Activated CD4-positive, alpha-beta T cell treated with anti-CD3 and anti-CD28 coated beads, Interleukin-2, amount 10 ng/mL, durations not matched to agents 24 days and 14 days (primary cell): ENCODE measurements at regions not wholly inside any gene's neighbourhood (a gene's known extent, or its start where the extent isn't known, plus 50 kb on each side); places are given as distances from the start of the nearest gene placed in this dataset.

ENCODE experiments used
- DNase-seq: peaks from one replicate; pipeline ENCODE4 v3.0.0; 2022
- H3K27ac Mint-ChIP-seq: one replicate; pipeline ENCODE4 v1.8.0; 2022; ENCODE audit warnings: mild to moderate bottlenecking, mixed read lengths
- H3K27me3 Mint-ChIP-seq: one replicate; pipeline ENCODE4 v1.8.0; 2022; ENCODE audit warnings: mixed read lengths
- H3K36me3 Mint-ChIP-seq: one replicate; pipeline ENCODE4 v1.8.0; 2022; ENCODE audit warnings: low read depth, mild to moderate bottlenecking, mixed read lengths
- H3K4me1 Mint-ChIP-seq: one replicate; pipeline ENCODE4 v1.8.0; 2021; ENCODE audit warnings: mixed read lengths
- H3K4me3 Mint-ChIP-seq: one replicate; pipeline ENCODE4 v1.8.0; 2022; ENCODE audit warnings: mild to moderate bottlenecking, moderate library complexity, mixed read lengths
- H3K9me3 Mint-ChIP-seq: one replicate; pipeline ENCODE4 v1.8.0; 2021; ENCODE audit warnings: mixed read lengths
- intact Hi-C: fragments of 100-400 bp; cut with micrococcal nuclease; formaldehyde crosslinking; loops from one replicate; pipeline ENCODE4 v1.15.1; 2023

GRCh38 chr11:45344028-45344427 is 57.9 kb upstream of the SYT13 start:
- Mint-ChIP-seq H3K4me1 (peaks cover 9% of the 10 kb centered on the region), H3K27me3 (peaks cover 40% of the 10 kb centered on the region), H3K9me3 (no peaks in the 10 kb centered on the region), H3K36me3 (no peaks in the 10 kb centered on the region), H3K27ac (no peak overlapping the region), H3K4me3 (no peak overlapping the region)
- no peak for DNase-seq
- intact Hi-C loops, result no loop called here

GRCh38 chr11:45343444-45343843 is 57.3 kb upstream of the SYT13 start:
- H3K36me3 Mint-ChIP-seq, result no peaks in the 10 kb centered on the region
- no peak overlapping the region for H3K4me3 Mint-ChIP-seq
- H3K9me3 Mint-ChIP-seq, result no peaks in the 10 kb centered on the region
- no peak overlapping the region for H3K27ac Mint-ChIP-seq
- peaks cover 9% of the 10 kb centered on the region for H3K4me1 Mint-ChIP-seq
- H3K27me3 Mint-ChIP-seq, result peaks cover 42% of the 10 kb centered on the region
- intact Hi-C loops, result no loop called here
- DNase-seq, result no peak

- H3K9me3 Mint-ChIP-seq, result no peaks in the 10 kb centered on the region
- no peaks in the 10 kb centered on the region for H3K36me3 Mint-ChIP-seq
- DNase-seq, result no peak
- peaks cover 9% of the 10 kb centered on the region for H3K4me1 Mint-ChIP-seq
- intact Hi-C loops, result no loop called here
- no peak overlapping the region for H3K27ac Mint-ChIP-seq
- H3K4me3 Mint-ChIP-seq, result no peak overlapping the region
- H3K27me3 Mint-ChIP-seq, result peaks cover 34% of the 10 kb centered on the region
Observed at GRCh38 chr11:45341372-45341771, 55.2 kb upstream of the SYT13 start.

GRCh38 chr11:45339729-45340519 is 53.8 kb upstream of the SYT13 start:
- peaks cover 9% of the 10 kb centered on the region for H3K4me1 Mint-ChIP-seq
- H3K9me3 Mint-ChIP-seq, result no peaks in the 10 kb centered on the region
- peaks cover 28% of the 10 kb centered on the region for H3K27me3 Mint-ChIP-seq
- no peaks in the 10 kb centered on the region for H3K36me3 Mint-ChIP-seq
- H3K4me3 Mint-ChIP-seq, result peak overlapping the region; percentile 78
- peak; percentile 97 for DNase-seq
- intact Hi-C loops, result loop anchor here (1.0 to 10.0 kb wide), 4 partner anchors 15 to 431 kb away; no protein-coding TSS in a partner anchor
- H3K27ac Mint-ChIP-seq, result no peak overlapping the region

GRCh38 chr11:45337583-45338360 is 51.6 kb upstream of the SYT13 start:
- Mint-ChIP-seq H3K4me1 (peaks cover 9% of the 10 kb centered on the region), H3K27ac (no peak overlapping the region), H3K27me3 (peaks cover 15% of the 10 kb centered on the region), H3K36me3 (no peaks in the 10 kb centered on the region), H3K9me3 (no peaks in the 10 kb centered on the region), H3K4me3 (no peak overlapping the region)
- DNase-seq, result no peak
- intact Hi-C loops, result loop anchor here (10.0 kb wide), 1 partner anchor 83 kb away; no protein-coding TSS in a partner anchor

GRCh38 chr11:45336136-45336535 is 50.0 kb upstream of the SYT13 start:
- no peak overlapping the region for H3K4me3 Mint-ChIP-seq
- H3K27me3 Mint-ChIP-seq, result peaks cover 11% of the 10 kb centered on the region
- intact Hi-C loops, result loop anchor here (10.0 kb wide), 1 partner anchor 81 kb away; no protein-coding TSS in a partner anchor
- H3K27ac Mint-ChIP-seq, result no peak overlapping the region
- no peaks in the 10 kb centered on the region for H3K9me3 Mint-ChIP-seq
- DNase-seq, result no peak
- peaks cover 9% of the 10 kb centered on the region for H3K4me1 Mint-ChIP-seq
- no peaks in the 10 kb centered on the region for H3K36me3 Mint-ChIP-seq
